ENCODE measurements at regions not wholly inside any gene's neighbourhood (a gene's known extent, or its start where the extent isn't known, plus 50 kb on each side); places are given as distances from the start of the nearest gene placed in this dataset.

DNA sequence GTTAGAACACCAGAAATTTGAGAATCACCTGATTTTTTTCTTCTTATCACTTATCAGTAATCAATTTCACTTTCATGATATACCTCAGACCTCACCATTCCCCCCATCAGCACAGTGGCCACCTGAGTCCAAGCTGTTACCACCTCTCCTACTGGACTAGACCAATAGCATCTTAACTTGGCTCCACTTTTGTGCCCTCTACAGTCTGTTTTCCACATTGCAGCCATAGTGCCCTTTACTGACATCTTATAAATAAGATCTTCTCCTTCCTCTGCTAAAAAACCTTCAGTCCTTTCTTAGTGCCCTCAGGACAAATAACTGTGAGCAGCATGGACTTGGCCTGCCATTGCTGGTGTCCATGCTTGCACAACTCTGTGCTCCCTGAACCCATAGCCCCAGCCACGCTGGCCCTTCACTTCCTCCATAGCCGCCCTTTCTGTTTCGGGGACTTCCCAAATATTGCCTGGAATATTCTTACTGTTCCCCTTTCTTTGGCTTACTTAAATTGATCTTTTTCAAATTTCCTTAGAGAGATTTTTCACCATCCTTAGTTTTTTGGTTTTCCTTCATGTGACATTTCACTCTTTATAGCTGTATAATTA is 380.8 kb downstream of the LMO7 start:
- H3K27ac Mint-ChIP-seq = no peak overlapping the region
- ATAC-seq (ENCODE audit: low read depth) = no peak
- no peaks in the 10 kb centered on the region for H3K9me3 Mint-ChIP-seq
- H3K27me3 Mint-ChIP-seq = no peaks in the 10 kb centered on the region
- no peaks in the 10 kb centered on the region for H3K4me1 Mint-ChIP-seq
- no peaks in the 10 kb centered on the region for H3K36me3 Mint-ChIP-seq
- no peak for DNase-seq
- no peak overlapping the region for H3K4me3 Mint-ChIP-seq
- POLR2A ChIA-PET = no interaction called here

DNA sequence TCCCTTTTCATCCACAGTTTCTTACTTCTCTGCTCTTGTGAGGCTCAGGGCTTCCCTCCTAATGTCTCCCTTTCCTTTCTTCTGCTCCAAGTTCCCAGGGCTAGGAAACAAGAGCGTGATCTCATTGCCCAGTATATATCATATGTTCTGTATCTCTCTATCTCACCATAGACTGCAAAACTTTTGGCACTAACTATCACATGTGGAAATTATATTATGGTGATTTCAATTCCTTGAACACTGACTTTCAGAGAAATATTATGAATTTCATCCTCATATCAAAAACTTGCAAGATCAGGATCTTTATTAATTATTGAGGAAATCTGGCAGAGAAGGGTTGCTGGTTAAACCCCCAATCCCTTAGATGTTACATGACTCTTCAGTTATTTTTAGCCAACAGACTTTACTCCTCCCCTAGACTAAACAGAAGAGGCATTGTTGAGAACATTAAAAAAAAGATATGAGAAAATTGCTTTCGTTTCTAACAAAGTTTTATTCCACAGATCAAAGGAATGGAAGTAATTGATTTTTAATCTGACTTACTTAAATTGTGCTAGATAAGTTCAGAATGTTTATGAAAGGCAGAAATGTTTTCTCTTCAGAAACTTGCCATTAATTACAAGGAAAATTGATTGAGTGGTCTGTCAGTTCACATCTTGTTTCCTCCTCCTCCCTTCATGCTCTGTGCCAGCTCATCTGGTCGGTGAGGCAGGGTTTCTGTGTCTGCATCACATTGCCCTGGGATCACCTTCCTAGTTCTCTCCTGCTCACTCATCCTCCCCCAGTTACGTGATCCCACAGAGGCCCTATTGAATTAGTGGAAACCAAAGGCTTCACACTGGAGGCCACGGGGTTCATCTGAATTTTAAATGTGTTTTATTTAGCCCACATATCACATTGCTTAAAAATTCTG is 378.5 kb downstream of the LMO7 start:
- H3K27me3 Mint-ChIP-seq = no peaks in the 10 kb centered on the region
- POLR2A ChIA-PET = no interaction called here
- H3K4me3 Mint-ChIP-seq = no peak overlapping the region
- no peak for DNase-seq
- no peaks in the 10 kb centered on the region for H3K9me3 Mint-ChIP-seq
- no peaks in the 10 kb centered on the region for H3K36me3 Mint-ChIP-seq
- no peak overlapping the region for H3K27ac Mint-ChIP-seq
- no peak for ATAC-seq (ENCODE audit: low read depth)
- no peaks in the 10 kb centered on the region for H3K4me1 Mint-ChIP-seq

DNA sequence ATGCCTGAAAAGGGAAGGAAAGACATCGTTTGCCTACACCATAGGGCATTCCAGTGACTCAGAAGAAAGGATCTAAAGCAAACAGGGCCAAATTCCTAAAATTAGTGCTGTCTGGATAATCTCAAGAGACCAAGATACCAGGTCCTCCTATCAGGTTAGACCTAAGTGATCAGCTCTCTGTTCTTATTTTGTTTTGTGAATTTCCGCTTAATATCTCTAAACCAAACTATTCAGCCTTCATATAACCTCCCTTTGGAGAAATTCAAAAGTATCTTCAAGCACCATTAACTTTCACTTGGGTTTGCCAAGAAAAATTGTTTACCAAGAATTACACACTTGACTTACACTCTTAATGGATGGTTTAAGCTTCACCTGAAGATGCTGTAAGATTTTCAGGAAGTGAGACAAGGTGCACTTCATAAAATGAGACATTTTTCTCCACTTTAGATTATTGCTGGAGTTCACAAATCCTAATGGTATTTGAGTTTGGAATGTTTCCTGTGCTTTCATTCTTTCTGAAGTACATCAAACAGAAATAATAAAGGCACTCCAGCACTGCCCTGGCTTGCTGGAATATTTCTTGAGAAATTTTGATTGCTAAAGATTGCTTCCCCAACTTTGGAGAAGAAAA is 376.1 kb downstream of the LMO7 start:
- Mint-ChIP-seq H3K36me3 (no peaks in the 10 kb centered on the region), H3K9me3 (no peaks in the 10 kb centered on the region), H3K4me1 (no peaks in the 10 kb centered on the region), H3K27ac (no peak overlapping the region), H3K27me3 (no peaks in the 10 kb centered on the region), H3K4me3 (no peak overlapping the region)
- ATAC-seq (ENCODE audit: low read depth) (no peak), DNase-seq (no peak)
- POLR2A ChIA-PET = no interaction called here

DNA sequence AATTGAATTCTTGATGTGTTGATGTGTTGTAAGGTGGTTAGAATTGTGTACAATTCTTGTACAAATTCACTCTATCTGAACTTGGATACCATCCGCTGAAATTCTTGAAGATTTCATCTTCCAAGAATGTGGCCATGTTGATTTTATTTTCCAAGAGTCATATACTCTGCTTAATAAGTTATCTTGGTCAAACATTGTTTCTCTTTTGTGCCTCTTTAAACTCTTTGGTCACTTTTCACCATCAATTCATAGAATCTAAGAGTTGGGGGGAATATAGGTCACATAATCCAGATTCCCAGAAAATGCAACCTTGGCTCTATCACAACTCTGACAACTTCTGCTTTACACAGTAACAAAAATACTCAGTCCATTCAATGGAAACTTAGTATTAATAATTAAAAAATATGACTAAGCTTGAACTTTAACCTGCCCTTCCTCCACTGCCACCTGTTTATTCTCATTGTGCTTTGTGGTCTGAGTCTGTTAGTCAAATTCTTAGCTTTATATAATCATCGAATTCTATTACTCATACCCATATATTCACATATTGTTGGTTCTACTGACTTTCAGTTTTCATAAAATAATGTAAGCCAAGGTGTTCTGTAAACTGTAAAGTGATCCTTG is 373.2 kb downstream of the LMO7 start:
- H3K27ac Mint-ChIP-seq = no peak overlapping the region
- POLR2A ChIA-PET = no interaction called here
- no peaks in the 10 kb centered on the region for H3K9me3 Mint-ChIP-seq
- H3K36me3 Mint-ChIP-seq = no peaks in the 10 kb centered on the region
- no peak overlapping the region for H3K4me3 Mint-ChIP-seq
- H3K27me3 Mint-ChIP-seq = no peaks in the 10 kb centered on the region
- DNase-seq = no peak
- no peak for ATAC-seq (ENCODE audit: low read depth)
- H3K4me1 Mint-ChIP-seq = no peaks in the 10 kb centered on the region

DNA sequence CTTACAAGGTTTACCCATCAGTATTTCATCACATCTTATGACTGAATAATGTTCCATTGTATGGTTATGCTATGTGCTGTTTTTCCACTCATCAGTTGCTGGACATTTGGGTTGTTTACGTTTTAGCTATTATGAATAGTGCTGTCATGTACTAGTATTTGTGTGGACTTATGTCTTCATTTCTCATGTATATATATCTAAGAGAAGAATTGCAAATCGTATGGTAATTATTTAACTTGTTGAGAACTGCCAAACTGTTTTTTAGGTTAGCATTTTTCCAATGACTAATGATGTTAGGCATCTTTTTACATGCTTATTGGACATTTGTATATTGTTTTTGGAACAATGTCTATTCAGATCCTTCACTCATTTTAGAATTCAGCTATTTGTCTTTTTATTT is 368.3 kb downstream of the LMO7 start:
- no peak for DNase-seq
- Mint-ChIP-seq H3K4me1 (peaks cover 3% of the 10 kb centered on the region), H3K36me3 (no peaks in the 10 kb centered on the region), H3K4me3 (no peak overlapping the region), H3K9me3 (no peaks in the 10 kb centered on the region), H3K27me3 (peaks cover 2% of the 10 kb centered on the region), H3K27ac (no peak overlapping the region)
- no peak for ATAC-seq (ENCODE audit: low read depth)
- POLR2A ChIA-PET = no interaction called here

DNA sequence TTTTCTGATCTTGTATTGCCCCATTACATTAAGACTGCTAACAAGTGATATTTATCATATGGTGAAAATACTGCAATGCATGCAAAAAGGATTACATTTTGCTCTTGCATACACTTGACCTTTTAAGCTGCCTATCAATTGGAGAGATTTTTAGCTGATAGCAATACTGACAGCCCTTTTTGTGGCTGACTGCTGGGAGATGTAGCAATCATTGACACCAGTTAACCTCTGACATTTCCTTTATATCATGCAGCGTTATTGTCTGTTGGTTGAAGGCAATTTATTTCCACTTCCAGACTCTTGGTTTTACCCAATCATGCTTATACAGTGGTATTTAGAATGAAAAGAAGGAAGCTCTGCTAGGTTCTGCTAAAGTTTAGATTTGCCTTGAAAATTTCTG is 364.0 kb downstream of the LMO7 start:
- peaks cover 3% of the 10 kb centered on the region for H3K4me1 Mint-ChIP-seq
- DNase-seq = no peak
- no peak for ATAC-seq (ENCODE audit: low read depth)
- POLR2A ChIA-PET = no interaction called here
- H3K27me3 Mint-ChIP-seq = peaks cover 2% of the 10 kb centered on the region
- H3K9me3 Mint-ChIP-seq = no peaks in the 10 kb centered on the region
- no peak overlapping the region for H3K4me3 Mint-ChIP-seq
- H3K27ac Mint-ChIP-seq = no peak overlapping the region
- no peaks in the 10 kb centered on the region for H3K36me3 Mint-ChIP-seq

DNA sequence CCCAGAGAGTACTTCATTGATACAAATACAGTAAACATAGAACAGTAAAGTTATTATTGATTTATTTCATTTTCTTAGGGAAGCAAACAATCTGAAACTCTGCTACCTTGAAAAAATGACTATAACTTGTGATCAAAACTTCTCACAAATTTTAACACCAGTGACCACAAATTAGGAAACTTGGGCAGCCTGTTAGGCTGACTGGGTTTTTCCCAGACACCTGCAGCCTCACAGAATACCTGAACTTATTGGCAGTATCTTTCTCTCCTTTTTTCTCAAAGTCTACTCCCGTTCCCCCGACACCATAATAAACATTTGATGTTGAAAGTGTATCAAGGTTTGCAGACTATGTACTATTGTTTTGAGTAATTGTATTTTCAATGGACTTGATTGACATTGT is 360.5 kb downstream of the LMO7 start:
- Mint-ChIP-seq H3K27me3 (no peaks in the 10 kb centered on the region), H3K9me3 (no peaks in the 10 kb centered on the region), H3K4me3 (no peak overlapping the region), H3K4me1 (peaks cover 3% of the 10 kb centered on the region), H3K27ac (no peak overlapping the region), H3K36me3 (no peaks in the 10 kb centered on the region)
- POLR2A ChIA-PET = no interaction called here
- ATAC-seq (ENCODE audit: low read depth) (no peak), DNase-seq (no peak)

DNA sequence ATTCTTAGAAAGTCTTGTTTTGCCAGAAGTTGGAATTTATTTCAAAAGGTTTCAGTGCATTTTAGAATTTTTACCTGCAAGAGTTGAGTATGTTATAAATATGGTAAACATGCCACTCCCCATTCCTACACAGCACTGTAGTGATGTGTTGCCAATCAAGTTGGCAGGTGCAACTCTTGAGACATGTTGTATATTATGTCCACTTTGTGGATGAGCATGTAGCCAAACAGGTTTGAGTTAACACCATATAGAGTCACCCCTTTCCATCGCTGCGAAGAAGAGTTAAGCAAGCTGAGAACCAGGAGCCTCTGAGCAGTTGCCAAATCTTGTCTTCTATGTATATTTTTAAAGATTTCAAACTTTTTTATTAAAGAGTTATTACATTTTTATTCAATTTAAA is 359.8 kb downstream of the LMO7 start:
- peaks cover 3% of the 10 kb centered on the region for H3K4me1 Mint-ChIP-seq
- H3K36me3 Mint-ChIP-seq = no peaks in the 10 kb centered on the region
- ATAC-seq (ENCODE audit: low read depth) = no peak

DNA sequence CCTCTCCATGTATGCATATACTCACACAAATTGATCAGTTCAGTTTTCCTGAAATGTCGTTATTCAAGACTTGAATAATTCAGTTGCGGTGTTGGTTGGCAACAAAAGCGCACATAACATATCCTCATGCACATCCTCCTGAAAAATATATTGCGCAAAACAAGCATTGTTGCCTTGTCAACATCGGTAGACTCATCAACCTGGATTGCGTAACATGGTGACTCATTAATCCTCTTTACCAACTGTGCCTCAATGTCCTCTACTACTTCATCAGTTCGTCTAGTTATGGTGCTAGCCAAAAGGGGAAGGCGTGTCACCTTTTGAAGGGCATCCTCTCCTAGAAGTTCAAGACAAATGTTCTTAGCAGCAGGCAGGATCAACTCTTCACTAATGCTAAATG is 357.7 kb downstream of the LMO7 start:
- Mint-ChIP-seq H3K9me3 (no peaks in the 10 kb centered on the region), H3K27me3 (peaks cover 2% of the 10 kb centered on the region), H3K27ac (no peak overlapping the region), H3K4me1 (no peaks in the 10 kb centered on the region), H3K4me3 (no peak overlapping the region), H3K36me3 (no peaks in the 10 kb centered on the region)
- DNase-seq (no peak), ATAC-seq (ENCODE audit: low read depth) (no peak)
- POLR2A ChIA-PET = no interaction called here

More for the DNA sequence above, 359.8 kb downstream of the LMO7 start:
- POLR2A ChIA-PET = no interaction called here
- Mint-ChIP-seq H3K9me3 (no peaks in the 10 kb centered on the region), H3K4me3 (no peak overlapping the region), H3K27me3 (no peaks in the 10 kb centered on the region), H3K27ac (no peak overlapping the region)
- DNase-seq = no peak

DNA sequence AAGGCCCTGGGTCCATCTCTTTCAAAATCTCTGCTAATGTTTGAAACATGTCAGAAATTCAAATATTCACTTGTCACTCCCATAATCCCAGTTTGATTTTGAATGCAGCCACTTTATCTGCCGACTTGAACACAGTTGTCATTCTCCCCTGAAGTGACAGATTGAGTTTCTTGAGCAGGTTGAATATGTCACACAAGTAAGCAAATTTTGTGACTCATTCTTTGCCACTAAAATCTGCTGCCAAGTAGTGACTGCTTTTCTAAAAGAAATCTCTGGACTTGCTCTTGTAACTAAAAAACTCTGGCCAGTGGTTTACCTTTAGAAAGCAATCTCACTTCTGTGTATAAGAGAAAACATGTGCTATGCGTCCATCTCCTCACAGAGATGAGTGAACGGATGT is 357.1 kb downstream of the LMO7 start:
- POLR2A ChIA-PET = no interaction called here
- Mint-ChIP-seq H3K4me3 (no peak overlapping the region), H3K36me3 (no peaks in the 10 kb centered on the region), H3K9me3 (no peaks in the 10 kb centered on the region), H3K4me1 (no peaks in the 10 kb centered on the region), H3K27ac (no peak overlapping the region), H3K27me3 (peaks cover 2% of the 10 kb centered on the region)
- no peak for DNase-seq
- ATAC-seq (ENCODE audit: low read depth) = no peak

DNA sequence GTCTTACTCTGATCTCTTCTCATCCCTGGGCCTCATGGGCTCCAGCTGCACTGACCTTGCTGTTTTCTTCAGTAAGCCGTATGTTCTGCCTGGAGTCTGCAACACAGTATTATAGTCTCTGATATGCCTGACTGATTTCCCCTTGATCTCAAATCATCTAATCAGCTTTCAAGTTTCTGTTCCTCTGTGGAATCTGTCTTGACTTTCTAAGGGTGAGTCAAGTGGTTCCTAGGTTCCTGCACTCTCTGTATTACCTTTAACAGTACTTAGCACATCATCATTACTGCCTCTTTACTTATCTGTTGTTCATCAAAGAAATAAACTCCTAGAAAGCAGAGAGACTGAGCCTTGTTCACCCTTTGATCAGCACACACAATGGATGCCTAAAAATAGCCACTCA is 350.7 kb downstream of the LMO7 start:
- POLR2A ChIA-PET = no interaction called here
- Mint-ChIP-seq H3K4me3 (no peak overlapping the region), H3K27ac (no peak overlapping the region), H3K36me3 (no peaks in the 10 kb centered on the region), H3K9me3 (no peaks in the 10 kb centered on the region), H3K27me3 (peaks cover 2% of the 10 kb centered on the region), H3K4me1 (no peaks in the 10 kb centered on the region)
- ATAC-seq (ENCODE audit: low read depth) = no peak
- no peak for DNase-seq

DNA sequence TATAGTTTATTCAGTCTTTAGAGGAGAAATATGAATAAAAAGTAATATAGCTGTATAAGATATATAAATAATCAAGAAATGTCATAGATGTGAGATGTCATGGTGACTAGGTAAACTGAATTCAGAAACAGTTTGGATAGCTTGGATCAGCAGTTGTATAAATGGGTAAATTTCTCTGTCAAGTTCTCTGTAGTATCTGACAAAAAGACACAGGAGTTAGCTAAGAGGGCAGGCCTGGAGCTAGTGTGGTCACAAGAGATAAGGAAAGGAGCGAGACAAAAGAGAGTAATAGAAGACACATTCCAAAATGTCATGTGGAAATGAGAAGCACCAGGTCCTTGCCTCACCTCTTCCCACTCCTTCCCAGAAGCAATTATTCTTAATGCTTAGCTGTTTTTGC is 349.0 kb downstream of the LMO7 start:
- H3K4me1 Mint-ChIP-seq = no peaks in the 10 kb centered on the region
- POLR2A ChIA-PET = no interaction called here
- no peak for DNase-seq
- H3K4me3 Mint-ChIP-seq = no peak overlapping the region
- H3K27ac Mint-ChIP-seq = no peak overlapping the region
- H3K9me3 Mint-ChIP-seq = no peaks in the 10 kb centered on the region
- no peaks in the 10 kb centered on the region for H3K27me3 Mint-ChIP-seq
- no peak for ATAC-seq (ENCODE audit: low read depth)
- no peaks in the 10 kb centered on the region for H3K36me3 Mint-ChIP-seq

DNA sequence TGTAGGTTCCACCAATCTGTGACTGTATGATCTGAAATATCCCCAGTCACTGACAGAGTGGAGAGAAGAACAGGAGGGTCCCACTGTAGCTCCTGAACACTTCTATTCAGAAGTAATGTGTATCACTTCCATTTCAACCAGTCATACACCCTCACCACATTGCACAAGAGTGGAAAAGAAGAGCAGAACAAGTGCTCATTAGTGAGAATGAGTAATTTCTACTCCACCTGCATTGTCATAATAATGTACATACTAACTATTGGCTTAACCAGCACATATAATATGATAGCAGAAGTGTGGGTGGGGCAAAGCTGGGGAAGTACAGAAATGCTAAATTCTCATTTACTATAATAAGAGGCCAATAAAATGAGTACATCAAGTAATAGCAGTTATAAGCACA is 342.7 kb downstream of the LMO7 start:
- ATAC-seq (ENCODE audit: low read depth) = no peak
- Mint-ChIP-seq H3K27ac (no peak overlapping the region), H3K9me3 (no peaks in the 10 kb centered on the region)

More for the DNA sequence above, 342.7 kb downstream of the LMO7 start:
- Mint-ChIP-seq H3K4me1 (no peaks in the 10 kb centered on the region), H3K27me3 (no peaks in the 10 kb centered on the region), H3K36me3 (no peaks in the 10 kb centered on the region), H3K4me3 (no peak overlapping the region)
- no peak for DNase-seq
- POLR2A ChIA-PET = no interaction called here

All from activated naive CD8-positive, alpha-beta T cell treated with anti-CD3 and anti-CD28 coated beads, Interleukin-2, amount 10 ng/mL, durations not matched to agents 7 days and 5 days (primary cell).